GM03348 (cell line): ENCODE measurements at regions not wholly inside any gene's neighbourhood (a gene's known extent, or its start where the extent isn't known, plus 50 kb on each side); places are given as distances from the start of the nearest gene placed in this dataset.
"Not testable (repeated sequence)": the region's sequence is repeated elsewhere in the genome, so short reads cannot be mapped to it uniquely, and the experiment has no call there.

ENCODE experiments used
- DNase-seq: peaks from one replicate; pipeline ENCODE4 v3.0.0; 2012; ENCODE audit warnings: low spot score

DNA sequence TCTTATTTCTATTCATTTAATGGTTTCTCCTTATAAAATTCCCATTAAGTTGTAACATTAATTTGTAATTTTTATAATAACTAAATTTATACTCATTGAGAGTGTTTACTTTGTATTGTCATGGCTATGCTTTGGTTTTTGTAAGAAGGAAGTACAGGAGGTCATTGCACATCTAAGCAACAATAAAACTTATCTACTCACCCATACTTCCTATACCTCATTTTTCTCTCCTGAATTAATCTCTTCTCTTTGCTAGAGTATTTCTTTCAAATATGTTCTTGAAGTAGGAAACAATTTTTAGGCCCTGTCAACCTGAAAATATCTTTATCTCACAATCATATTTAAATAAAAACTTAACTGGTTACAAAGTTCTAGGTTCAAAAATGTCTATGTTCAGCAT lies 95.4 kb upstream of the WDR11 start:
- no peak for DNase-seq

DNA sequence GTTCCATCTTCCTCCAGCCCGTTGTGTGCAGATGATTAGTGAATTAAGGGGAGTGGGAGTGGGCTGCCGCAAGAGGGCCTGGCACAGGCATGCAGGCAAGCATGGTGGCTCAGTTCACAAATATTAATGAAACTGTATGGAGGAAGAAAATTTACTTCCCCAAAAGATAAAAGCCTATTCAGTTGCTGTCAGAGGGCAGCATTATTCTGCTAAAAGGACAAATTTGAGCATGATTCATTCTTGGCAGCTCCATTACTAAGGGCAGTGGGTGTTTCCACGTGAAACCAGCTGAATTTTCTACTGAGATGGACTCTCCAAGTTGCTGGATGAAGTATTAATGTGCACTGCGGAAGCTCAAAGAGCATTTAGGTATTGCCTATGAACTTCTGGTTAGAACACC lies 90.9 kb upstream of the WDR11 start:
- no peak for DNase-seq

DNA sequence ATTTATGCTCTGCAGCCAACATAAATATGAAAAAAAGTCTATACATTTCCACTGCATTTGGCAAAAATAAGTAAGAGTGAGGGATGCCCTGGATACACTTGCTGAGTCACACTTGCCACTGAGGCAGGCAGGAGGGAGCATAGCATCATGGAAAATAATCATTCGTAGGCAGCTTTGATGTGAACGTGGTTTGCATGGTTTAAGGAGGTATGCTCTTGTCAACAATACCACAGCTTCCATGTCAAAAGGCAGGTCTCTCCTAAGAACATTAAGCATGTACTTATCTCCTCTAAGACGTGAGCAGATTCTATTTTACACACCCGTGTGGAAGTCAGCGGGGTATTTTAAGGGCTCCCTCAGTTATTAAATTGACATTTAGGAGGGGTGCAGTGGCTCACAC lies 89.2 kb upstream of the WDR11 start:
- DNase-seq: no peak

DNA sequence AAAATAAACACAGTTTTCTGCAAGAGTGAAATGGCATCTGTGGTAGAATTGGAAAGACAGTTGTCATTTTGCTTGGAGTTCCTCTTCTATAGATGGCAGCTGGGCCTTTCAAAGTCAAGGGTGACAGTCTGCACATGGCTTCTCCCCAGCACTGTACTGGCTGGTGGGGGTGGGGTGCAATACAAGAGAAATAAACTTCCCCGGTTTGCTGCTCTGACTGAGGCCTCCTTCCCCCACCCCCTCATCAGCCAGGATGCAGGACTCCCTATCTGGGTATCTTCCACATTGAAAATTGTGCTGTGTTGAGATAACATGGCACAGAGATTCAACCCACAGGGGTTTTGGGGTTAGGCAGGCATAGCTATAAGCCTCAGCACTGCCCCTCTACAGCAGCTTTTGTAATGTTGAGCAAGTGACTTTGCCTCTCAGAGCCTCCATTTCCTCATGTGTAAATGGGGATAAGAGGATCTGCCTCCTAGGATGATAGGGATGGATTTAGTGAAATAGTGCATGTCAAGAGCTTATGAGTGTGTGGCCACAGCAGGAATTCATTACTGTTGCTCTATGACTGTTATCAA lies 85.8 kb upstream of the WDR11 start:
- no peak for DNase-seq

DNA sequence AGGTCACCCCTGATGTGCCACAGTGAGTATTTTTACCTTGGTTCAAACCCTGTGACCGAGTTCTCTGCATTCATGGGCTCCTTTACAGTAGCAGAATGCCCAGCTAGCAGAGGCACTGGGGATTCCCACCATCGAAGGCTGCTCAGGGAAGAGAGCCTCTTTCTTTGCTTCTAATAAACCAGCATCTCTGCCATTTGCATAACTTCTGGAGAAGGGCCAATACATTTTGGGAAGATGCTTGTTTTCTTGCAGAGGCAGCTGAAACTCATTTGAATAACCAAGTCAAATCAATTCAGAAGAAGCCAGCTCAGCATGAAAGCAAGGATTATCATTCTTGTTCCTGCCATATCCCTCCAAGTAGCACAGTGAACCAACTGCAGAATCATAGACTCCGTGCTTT lies 82.9 kb upstream of the WDR11 start:
- no peak for DNase-seq

DNA sequence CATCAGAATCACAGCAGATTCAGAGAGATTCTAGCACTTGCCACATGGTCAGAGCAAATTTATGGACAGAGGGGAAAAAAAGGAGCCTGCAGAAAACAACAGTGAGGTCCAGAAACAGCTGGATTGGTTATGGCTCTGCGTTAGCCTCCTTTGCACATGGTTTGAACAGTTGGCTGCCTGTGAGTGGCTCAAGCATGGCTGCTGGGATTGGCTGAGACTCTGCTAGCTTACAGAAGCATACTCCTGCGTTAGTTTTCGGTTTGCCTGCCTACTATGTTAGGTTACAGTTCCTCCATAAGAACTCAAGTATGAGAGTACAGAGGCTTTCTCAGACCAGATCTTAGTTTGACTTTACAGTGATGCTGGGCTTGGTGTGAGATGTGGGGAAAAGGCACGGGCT lies 80.7 kb upstream of the WDR11 start:
- no peak for DNase-seq

DNA sequence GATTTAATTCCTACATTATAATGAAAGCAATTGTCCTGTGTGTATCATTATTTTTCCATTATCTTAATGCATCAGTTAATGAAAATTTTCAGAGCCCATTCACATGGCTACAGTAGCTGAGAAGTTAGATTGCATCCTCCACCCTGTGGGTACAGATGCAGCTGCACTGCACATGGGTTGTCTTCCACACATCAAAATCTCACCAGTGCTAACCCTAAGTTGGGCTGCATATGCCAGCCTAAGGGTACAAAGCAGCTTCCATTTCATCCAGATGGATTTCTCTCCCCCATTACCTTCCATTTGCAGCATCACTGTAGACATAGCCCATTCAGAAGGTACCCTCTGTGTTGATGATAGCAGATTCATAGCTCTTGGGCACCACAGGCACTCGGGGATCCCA lies 74.7 kb upstream of the WDR11 start:
- DNase-seq: no peak

DNA sequence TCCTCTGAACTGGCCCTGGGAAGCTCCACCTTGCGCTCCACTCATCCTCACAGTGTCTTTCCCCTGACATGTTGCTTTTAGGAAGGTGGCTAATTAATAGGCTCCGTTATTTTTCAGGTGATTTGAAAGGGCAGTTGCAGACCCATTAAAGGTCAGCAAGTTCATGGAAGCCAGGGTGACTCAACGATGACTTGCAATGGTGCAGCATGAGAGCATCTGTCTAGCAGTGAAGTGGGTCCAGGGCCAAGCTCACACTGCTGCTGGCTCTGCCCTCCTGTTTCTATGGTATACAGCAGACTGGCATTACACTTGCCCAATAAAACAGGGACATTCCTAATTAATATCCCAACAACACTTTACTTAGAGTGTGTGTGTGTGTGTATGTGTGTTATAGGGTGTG lies 68.8 kb upstream of the WDR11 start:
- DNase-seq: no peak

DNA sequence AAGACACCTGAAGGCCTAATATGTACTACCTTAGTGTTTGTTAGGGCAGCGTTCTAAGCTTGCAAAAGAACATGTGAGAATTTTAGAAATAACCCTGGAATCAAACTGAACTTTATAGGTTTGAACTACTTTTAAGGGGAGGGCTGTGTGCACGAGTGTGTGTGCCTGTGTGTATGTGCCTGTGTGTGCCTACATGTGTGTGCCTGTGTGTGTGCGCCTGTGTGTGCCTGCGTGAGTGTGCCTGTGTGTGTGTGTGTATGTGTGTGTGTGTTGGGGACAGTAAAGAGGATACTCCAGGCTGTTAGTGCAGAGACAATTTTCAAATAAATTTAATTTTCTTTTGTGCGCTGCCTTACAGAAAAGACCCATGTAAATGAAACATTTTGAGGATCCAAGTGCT lies 68.1 kb upstream of the WDR11 start:
- no peak for DNase-seq

DNA sequence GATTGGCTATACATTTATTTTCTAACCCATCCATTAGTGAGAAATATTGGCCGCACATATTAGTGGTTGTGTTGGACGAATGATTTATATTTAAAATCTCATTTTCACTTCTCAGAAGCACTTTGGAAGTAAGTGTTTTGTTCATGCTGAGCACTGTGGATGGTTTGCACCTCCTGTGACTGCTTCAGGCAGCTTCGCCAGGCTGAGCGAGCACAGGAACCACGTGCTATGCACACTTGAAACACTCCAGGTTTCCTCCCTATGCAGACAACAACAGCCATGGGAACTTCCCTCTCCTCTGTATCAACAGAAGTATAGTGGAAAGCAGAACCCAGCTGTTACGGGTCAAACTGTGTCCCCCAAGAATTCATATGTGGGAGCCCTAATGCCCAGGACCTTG lies 67.3 kb upstream of the WDR11 start:
- no peak for DNase-seq

DNA sequence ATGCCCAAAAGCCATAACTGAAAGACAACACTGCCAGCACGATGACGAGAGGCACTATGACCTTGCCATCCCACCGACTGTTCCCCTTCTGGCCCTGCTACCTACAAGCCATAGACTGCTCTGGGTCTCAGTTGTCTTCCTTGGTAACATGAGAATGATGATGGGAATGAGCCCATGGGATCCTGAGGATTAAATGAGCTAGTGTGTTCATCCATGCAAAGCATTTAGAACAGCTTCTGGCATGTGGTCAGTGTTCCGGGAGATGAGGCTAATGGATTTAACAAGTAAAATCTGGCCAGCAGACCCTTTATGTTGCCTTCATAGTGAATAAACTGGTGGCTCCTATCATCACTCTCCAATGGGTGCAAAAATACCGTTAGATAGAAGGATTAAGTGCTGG lies 62.4 kb upstream of the WDR11 start:
- DNase-seq: no peak

DNA sequence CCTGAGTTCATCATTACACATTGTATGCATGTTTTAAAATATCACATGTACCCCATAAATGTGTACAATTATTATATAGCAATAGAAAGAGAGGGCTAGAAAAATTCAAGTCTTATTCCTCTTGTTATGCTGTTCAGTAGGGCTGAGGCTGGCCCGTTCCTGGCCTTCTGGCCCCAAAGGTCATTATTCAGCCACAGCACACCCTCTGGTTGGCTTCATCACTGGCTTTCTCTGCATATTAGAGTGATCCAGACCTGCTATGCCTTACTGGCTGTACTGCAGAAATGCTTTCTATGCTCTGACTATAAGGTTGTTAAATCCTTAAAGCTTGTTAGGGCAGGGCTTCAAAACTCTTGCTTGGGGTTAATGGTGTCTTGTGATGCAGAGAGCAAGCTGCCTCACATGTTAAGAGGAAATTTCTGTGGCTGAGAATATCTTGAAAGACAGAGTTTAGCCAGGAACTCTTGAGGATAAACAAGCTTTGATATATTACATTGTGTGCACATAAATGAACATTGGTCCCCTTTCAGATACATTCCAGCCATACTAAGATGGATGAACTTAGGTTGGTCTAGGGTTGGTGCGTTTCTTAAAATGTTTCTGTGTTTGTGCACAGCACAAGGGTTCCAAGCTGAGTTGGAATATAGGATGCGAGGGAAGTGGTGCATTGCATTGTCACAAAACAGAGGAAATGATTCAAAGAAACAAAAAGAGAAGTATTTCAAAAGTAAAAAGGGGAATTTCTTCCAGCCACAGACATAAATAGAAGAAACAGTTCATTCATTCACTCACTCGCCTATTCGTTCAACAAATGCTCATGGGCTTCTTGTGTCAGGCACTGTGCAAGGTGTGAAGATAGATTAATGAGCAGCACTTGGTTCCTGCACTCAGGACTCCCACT lies 61.6 kb upstream of the WDR11 start:
- no peak for DNase-seq

DNA sequence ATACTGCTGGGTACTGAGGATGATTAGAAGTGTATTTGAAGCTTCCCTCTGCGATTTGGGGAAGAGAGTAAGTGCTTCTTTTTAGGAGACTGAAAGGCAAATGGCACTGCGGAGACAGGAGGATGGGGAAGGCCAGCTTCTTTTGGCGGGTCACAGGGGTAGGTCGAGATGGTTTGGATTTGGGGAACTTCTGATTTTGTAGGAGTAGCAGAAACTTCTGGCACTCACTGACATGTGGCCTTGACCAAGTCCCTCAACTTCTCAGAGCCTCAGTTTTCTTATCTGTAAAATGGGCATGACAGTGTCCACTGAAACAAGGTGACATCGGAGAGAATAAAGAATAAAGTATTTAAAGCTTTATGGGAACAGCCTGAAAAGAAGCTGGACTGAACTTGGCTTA lies 59.8 kb upstream of the WDR11 start:
- DNase-seq: no peak

DNA sequence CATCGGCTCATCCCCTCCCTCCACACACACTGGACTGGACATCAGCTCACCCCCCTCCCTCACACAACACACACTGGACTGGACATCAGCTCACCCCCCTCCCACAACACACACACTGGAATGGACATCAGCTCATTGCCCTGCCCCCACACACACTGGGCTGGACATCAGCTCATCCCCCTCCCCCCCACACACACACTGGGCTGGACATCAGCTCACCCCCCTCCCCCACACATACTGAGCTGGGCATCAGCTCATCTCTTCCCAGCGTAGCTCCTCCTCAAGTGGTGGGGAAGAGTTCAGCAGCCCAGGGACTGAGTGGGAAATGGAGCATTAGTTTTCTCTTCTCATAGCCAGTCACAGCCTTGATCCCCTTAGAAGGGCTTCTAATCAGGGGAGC lies 58.1 kb upstream of the WDR11 start:
- no peak for DNase-seq

DNA sequence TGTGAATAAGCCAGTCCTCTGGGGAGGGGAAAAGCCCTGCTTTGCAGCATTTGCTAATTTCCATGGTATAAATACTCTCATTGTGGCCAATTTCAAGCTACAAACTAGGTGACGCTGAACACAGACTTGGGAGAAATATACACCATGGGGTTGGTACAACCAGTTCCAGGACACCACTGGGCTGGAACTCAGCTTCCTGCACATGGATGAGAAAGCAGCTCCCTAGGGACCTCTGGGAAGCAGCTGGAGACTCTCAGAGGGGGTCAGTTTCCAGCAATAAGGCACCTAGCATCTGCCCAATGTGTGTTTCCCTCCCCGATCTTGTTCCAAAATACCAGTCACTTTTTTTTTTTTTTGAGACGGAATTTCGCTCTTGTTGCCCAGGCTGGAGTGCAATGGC lies 56.8 kb upstream of the WDR11 start:
- DNase-seq: no peak

DNA sequence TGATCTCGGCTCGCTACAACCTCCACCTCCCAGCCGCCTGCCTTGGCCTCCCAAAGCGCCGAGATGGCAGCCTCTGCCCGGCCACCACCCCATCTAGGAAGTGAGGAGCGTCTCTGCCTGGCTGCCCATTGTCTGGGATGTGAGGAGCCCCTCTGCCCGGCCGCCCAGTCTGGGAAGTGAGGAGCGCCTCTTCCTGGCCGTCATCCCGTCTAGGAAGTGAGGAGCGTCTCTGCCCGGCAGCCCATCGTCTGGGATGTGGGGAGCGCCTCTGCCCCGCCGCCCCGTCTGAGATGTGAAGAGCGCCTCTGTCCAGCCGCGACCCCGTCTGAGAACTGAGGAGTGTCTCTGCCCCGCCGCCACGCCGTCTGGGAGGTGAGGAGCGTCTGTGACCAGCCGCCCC lies 52.9 kb upstream of the WDR11 start:
- DNase-seq: not testable (repeated sequence)

DNA sequence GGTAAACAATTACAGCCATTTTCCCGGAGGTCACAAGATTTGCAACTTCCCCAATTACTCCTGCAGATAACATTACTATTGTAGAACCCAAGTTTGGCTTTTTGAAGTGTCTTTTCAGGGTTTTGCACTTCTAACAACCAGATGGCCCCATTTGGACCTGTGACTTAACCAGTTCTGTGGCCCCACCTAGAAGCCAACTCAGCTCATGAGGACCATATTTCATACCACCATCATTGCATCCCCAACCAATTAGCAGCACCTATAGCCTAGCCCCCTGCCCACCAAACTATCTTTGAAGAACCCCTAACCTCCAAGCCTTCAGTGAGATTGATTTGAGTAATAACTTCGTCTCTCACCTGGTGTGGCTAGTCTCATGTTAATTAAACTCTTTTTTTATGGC lies 51.3 kb upstream of the WDR11 start:
- DNase-seq: no peak

DNA sequence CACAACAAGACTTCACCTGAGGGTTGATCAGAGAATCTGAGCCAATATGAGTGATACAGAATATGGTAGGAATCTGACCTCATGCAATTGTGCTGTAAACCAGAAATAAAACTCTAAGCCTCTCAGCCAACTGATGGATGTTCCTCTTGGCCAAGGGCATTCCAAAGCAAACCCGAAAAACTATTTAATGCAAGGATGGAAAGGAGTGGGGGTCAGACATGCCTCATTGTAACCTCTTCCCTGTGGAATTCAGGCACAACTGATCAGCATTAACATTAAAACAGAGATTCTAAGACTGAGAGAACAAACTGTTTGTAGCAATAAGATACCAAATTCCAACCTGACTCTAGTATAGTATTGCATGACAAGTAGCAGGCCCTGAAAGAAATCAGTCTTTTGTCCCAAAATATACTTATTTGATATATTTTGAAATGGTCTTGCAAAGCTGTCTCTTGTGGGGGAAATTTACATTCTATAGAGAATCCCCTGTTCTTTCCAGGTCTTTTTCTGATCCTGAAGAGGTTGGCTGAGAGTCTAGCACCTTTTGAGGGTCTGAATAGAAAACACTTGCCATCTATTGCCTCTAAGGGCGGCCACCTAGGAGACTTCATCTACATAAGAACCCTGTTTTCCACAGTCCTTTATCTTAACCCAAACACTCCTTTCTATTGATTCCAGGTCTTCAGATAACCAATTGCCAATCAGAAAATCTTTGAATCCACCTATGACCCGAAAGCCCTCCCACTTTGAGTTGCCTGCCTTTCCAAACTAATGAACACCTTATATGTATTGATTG lies 50.4 kb upstream of the WDR11 start:
- DNase-seq: no peak
